ENCODE measurements at regions not wholly inside any gene's neighbourhood (a gene's known extent, or its start where the extent isn't known, plus 50 kb on each side); places are given as distances from the start of the nearest gene placed in this dataset.
A peak's percentile ranks its signal among the peaks of the same experiment; 100 is the strongest.
"Not testable (repeated sequence)": the region's sequence is repeated elsewhere in the genome, so short reads cannot be mapped to it uniquely, and the experiment has no call there.

DNA sequence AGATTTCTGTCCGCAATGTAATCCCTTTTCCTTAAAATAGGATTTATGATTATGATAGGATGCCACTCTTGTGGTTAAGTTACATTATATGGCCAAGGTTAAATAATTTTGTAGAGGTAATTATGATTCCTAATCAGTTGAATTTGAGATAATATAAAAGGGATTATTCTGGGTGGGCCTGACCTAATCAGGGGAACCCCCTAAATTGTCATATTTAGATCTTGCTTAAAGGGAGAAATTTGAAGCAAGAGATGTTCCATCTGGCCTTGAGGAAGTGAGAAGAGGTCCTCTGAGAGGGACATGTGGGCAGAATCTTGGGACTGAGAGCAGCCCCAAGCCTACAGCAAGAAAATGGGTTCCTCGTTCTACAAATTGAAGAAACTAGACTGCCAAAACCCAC is 1550.1 kb upstream of the TENM4 start:
- DNase-seq = no peak

DNA sequence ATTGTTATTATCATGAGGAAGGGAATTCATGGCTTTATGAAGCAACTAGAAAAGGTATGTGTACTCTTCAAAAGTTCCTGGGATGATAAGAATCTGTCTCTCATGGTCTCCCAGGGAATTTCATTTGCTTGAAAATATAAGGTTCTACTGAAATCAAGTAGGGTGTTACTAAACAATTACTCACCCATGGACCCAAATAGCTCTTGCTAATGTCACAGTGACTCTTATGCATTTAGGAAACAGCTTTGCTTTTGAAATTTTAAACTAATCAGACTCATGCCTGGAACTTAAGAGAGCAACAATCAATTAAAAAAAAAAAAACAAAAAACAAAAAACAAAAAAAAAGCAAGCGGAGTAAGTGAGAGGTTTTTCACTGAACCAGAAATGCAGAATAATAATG is 1546.3 kb upstream of the TENM4 start:
- no peak for DNase-seq

DNA sequence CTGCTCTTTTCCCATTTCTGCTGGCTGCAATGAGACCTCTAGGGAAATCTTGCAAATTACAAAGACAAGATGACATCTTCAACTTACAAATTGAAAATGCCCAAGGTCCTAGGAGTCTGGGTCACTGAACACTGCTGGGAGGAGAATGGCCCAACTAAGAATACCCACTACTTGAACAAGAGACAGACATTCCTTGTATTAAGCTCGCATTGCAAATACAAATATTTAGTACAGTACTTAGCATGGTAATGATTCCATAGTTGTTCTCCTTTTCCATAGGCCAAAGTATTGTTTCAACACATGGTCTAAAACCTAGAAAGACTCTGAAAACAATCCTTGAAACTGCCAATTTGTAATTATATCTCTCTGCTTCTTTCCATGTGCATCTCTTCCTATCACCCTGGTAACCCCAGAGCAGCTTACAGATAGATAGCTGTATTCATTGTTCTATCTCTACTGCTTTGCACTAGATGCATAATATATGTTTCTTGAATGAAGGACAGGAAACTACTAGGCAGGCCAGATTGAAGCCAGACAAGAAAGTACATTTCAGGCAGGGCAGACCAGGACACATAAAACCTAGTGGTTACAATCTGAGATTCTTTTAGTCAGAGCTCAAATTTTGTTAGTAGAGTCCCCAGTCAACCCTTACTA is 1545.7 kb upstream of the TENM4 start:
- no peak for DNase-seq

DNA sequence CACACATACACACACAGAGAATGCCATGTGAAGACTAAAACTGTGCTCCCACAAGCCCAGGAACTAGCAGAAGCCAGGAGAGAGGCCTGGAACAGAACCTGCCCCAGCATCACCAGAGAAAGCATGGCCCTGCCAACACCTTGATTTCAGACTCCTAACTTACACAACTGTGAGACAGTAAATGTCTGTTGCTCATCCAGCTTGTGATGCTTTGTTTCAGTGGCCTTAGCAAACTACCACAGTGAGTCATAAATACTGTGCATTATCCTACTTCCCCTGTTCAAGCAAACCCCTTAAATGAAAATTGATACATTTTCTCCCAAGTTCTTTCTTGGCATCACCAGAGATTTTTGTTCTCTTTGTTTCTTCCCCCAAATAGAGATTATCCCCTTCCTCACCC is 1539.4 kb upstream of the TENM4 start:
- DNase-seq = no peak

DNA sequence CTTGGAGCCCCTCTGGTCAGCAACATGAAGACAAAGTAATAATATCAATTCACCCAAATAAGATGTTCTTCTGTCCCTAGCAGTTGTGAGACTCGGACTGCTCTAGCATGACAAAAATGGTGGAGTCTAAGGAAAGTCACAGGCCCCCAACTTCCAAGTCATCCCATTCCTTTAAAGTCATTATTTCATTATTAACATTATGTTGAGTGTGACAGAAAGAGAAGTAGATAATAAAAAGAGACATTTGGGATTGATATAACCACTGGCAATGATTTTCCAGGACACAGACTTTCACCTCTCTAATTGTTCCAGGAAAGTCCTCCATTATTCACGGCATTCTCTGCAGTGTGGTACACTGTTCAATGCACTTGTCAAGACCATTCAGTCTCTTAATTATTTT is 1533.0 kb upstream of the TENM4 start:
- peak; percentile 69 for DNase-seq

DNA sequence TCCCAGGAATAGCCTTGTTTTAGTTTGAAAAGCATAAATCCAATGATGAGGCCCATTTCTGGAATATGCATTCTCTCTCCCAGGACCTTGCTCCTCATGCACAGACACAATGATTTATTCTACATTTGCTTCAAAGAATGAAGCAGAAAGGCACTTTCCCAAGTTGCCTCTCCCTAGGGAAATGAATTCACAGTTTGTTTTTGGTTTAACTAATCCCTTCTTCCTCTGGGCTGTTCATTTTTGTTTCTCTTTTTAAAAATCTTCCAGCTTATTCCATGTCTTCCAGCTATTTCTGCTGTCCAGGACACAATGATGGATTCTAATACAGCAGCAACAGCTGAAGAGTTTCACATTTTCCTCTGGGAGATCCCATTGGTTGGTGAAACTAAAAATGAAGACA is 1529.2 kb upstream of the TENM4 start:
- DNase-seq = no peak

DNA sequence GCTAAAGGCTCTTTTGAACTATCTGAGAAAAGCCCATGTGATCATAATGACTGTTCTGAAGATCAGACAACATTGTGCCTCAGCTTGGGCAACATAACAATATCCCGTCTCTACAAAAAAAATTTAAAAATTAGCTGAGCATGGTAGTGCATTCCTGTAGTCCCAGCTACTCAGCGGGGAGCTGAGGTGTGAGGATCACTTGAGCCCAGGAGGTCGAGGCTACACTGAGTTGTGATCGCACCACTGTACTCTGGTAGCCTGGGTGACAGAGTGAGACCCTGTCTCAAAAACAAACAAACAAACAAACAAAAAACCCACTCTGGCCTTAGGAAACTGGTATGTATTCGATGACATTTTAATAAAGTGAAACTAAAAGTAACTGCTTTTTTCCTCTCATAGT is 1526.8 kb upstream of the TENM4 start:
- no peak for DNase-seq

DNA sequence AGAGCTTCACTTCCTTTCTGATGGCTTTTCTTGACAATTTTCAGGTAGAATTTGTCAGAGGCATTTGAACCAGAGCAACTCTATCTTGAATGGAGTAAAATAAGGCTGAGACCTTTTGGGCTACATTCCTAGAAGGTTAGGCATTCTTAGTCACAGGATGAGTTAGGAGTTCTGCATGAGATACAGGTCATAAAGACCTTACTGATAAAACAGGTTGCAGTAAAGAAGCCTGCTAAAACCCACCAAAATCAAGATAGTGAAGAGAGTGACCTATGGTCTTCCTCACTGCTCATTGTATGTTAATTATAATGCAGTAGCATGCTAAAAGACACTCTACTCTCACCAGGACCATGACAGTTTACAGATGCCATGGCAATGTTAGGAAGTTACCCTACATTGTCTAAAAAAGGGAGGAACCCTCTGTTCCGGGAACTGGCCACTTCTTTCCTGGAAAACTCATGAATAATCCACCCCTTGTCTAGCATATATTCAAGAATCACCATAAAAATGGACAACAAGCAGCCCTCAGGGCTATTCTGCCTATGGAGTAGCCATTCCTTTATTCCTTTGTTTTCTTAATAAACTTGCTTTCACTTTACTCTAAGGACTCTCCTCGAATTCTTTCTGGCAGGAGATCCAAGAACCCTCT is 1519.7 kb upstream of the TENM4 start:
- DNase-seq = no peak

DNA sequence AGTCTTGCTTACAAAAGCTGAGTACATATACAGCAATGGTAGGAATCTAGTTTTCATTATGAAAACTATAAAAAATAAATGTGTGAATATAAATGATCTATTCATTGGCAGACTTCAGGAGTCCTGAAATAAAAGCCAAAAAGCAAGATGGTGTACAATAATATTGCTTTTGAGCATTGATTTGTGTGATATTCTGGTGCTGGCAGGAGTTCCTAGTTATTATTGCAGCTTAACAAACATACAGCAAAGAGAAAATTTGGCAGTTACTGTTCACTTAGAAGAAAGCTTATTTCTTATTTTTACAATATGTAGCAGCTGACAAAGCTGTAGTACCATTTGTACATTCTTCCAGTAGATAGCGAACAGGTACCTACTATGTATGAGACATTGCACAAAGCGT is 1518.9 kb upstream of the TENM4 start:
- no peak for DNase-seq

DNA sequence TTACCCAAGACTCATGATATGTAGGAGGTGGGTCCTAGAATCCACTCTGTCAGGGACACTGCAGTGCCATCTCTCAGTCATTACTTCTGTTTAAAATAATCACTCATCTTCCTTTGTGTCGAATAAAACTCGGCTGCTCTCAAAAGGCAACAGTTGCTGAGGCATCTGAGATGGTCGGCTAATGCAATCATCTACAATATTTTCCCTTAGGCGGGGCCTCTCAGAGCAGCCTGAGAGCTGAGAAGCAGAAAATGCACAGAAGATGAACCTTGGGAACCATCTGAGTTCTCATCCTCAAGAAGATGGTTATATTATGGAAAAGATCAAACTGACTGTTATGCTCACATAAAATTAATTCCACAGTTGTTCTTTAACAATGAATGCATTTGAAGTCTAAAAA is 1518.2 kb upstream of the TENM4 start:
- no peak for DNase-seq

DNA sequence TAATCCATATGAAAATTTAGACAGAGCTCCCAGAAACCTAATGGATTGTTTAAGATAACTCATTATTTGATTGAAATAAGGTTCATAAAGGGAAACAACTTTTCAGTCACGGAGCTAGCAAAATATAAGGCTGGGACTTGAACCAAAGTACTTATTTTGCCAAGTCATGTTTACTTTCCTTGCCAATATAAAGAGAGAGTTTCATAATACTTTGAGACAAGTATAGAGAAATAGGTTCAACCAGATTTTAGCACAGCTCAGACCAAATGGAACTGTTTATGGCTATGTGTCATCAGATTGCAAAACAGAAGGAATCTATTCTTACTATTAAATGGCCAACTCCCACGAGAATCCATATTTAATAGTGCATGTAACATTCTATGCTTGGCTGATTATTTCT is 1517.5 kb upstream of the TENM4 start:
- DNase-seq = no peak

DNA sequence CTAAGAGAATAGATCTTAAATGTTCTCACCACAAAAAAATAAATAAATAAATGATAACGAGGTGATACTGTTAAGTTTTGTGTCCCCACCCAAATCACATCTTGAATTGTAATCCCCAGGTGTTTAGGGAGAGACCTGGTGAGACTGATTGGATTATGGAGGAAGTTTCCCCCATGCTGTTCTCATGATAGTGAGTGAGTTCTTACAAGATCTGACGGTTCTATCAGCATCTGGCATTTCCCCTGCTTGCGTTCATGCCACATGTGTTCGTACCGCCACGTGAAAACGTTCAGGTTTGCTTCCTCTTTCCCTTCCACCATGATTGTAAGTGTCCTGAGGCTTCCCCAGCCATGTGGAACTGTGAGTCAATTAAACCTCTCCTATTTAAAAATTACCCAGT is 1514.8 kb upstream of the TENM4 start:
- no peak for DNase-seq

DNA sequence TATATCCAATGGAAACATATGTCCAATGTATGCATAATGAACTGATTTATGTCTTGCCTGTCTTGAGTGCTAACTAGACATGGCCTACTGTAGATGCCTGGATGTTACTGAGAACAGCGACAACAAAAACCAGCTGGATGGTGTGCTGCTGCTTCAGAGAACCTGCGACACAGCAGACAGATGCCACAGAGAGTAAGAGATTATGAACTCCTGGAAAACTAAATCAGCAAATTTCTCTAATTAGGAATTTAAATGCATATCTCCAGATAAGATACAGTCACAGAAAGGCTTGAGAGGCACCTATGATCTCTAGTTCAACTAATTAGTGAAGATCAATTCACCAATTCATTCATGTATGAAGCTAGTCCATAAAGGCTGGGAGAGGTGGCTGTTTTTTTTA is 1508.0 kb upstream of the TENM4 start:
- no peak for DNase-seq

DNA sequence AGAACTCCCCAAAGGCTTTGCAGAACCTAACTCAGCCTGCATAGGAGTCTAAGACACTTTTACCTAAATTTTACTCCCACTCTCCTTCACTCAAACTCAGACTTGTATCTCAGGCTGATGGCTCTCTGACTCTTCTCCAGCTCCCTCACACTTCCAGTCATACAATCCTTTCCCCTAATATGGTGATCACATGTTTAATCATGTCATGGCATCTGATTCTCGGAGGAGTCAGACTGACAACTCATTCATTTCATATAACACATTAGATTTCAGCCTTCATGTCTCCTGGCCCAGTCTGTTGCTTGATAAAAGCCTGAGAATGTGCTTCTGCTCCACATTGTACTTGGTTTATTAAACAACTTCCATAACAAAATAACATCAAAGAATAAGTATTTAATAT is 1503.9 kb upstream of the TENM4 start:
- DNase-seq = no peak

DNA sequence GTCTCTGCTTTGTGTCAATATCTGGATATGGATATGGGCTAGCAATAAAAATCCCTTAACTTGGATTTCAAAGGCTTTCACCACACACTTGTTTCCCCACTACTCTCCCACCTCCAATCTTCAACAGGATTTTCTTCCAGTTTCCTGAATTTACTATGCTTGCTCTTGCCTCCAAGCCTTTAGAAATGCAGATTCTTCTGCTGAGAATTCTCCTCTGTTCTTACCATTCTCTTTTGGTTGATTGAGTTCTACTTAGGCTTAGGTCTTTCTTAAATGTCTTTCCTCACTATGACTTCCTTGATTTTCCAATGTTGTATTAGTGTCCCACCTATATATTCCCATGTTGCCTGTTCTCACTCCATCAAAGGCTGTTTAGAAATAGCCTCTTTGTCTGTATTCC is 1502.4 kb upstream of the TENM4 start:
- DNase-seq = no peak

DNA sequence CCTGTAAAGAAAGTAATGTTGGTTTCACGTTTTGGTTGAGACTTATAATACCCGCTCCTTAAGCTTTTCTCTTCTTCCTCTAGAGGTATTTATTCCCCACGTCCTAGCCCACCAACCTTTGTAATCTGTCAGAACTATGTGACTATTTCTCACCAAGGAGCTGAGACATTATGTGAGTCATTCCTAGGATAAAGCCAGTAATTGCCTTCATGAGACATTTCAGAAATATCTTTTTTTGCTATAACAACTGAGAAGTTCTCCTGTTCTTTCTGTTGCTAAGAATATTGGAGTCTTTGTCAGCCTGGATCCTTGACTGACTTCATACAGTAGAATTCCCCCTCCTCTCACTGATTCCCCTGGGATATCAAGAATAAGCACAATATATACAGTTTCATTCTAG is 1497.0 kb upstream of the TENM4 start:
- no peak for DNase-seq

DNA sequence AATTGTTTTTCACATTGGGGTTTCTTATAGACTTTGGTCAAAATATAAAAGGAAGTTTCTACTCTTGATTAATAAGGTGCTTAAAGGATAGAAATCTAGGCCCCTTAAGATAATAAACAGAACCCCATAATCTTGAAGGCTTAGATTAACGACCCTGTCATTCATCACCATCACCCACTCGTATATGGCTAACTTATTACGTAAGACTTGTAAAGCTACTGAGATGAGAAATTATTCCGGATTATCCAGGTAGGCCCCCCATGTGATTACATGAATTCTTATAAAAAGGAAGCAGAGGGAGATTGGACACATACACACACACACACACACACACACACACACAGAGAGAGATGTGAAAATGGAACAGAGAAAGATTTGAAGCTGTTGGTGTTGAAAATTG is 1489.2 kb upstream of the TENM4 start:
- no peak for DNase-seq

DNA sequence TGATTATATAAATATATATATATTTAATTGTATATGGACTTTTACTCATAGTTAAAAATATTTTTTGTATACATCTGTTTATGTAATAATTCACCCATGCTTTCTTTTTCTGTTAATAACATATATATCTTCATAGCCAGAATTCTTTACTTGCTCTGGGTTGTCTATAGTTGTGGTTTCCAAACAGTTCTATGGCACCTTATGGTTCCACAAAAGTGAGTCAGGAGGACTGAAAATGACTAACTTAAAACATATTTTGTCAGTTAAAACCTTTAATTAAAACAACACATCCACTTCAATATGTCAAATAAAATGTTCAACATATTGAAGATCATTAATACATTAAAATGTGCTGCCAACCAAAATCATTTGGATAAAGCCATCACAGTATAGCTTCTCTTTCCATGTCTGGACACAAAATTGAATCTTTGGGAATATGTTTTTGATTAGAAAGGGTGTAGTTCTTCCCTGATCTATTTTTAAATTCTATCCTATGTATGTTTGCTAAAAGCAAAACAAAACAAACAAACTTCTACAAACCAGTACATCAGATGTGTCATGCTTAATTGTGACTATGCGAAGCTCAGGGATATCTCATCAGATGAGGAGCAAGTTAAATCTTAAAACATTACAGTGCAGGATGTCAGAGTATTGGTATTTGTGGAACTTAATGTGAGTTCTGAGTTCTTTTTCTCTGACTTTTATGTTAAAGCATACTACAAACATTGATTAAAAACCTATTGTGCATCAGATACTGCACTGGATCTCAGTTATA is 1488.4 kb upstream of the TENM4 start:
- DNase-seq = no peak

DNA sequence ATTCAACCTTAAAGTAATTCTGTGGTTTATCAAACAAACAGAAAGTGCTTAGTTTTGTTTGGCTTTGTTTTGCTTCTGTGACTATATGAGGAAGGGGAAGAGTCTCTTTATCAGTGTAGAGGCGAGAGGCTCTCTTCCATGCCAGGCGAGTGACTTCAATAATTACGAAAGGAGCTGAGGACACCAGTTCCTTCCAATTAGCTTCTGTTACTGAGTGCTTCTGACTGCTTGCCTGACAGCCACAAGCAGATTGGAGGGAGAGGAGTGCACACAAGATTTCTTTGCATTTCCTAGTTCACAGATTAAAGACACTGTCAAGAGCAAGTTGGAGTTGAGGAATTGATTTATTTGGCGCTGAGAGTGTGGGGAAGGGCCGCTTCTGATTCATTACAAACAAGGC is 1484.5 kb upstream of the TENM4 start:
- peak; percentile 50 for DNase-seq

DNA sequence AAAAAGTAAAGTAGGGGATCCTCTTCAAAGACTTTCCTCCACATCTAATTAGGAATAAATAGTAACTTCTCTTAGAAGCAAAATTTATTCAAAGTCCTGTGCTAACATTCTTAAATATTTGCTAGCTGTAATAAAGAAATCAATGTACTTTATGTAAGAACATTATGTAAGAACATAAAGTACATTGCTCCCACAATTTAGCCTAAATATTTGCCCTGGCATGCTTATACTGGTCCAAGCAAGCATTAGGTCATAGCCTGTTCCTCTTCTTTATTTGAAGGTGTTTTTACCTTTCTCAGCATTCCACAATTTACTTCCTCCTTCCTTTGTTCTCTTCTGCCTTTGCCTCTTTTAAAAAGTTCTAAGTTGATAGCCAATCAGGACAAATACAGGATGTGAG is 1480.5 kb upstream of the TENM4 start:
- DNase-seq = not testable (repeated sequence)

DNA sequence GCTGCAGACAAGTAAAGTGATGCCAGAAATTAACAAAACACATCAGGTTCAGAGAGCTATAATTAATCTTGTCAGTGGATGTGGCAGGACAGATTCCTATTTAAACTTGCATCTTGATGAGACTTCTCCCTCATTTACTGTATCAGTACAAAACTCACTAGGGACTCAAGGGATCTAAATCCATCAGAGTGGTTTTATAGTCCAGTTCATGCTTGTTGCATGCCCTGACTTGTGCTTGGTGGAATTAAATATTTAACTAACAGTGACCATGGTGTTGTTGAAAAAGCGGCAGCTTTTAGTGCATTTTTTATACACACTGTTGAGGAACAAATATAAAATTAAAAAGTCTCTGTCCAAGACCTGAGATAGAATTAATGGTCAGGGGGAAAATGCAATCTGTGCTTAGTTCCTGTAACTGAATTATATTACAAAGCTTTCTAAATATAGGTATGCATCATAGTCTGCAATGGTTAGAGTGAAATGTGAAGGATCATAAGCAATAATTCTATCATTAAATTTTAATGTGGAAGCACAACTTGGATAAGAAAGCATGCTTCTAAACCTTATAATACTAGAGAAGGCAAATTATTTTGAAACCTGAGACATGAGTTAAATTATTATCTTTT is 1475.5 kb upstream of the TENM4 start:
- DNase-seq = peak; percentile 36

DNA sequence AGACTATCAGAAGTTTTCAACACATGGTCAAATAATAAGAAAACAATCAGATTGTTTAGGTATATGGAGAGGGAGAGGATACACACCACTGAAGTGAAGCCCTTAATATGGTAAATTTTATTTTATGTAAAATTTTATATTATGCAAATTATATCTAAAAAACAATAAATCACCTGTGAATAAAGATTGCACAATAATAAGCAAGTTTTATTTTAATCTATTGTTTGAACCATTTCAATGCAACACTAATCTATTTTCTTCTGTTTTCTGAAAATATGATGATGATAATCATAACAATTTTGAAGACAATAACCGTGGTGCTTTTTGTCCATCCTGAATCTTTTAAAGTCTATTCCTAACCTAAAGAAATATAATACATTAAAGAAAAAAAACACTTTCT is 1473.5 kb upstream of the TENM4 start:
- no peak for DNase-seq

DNA sequence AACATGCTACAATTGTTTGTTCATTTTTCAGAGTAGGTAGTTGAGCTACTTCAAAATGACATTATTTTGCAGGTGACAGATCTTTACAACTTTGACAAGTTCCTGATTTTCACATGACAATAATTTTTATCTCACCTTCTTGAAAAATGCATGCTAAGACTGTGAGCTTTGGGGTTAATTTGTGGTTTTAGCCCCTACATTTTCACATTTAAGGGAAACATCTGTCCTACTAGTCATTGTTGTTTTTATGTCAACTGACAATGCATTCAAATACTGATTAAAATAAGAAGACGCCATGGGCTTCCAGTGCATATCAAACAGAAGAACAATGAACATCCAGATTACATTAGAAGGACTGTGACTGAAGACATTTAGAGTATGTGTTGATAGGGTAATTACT is 1470.8 kb upstream of the TENM4 start:
- no peak for DNase-seq

DNA sequence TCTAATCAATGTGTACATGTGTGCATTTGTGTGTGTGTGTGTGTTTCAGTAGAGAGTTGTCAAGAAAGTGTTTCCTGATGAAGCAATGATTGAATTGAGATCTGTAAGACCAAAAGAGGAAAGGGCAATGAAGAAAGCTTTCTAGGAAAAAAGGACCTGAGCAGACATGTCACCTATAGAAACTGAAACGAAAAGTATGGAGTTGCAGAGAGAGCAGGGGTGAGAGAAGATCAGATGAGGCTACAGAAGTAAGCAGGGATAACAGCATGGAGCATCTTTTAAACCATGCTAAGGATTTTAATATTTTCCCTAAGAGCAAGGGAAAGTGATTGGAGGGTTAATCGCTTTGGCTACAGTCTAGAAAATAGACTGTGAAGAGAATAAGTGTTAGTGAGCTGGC is 1459.4 kb upstream of the TENM4 start:
- no peak for DNase-seq

All from retina (tissue), 1 donor.